HEK293T (cell line): ENCODE measurements at regions not wholly inside any gene's neighbourhood (a gene's known extent, or its start where the extent isn't known, plus 50 kb on each side); places are given as distances from the start of the nearest gene placed in this dataset.

Source experiments
- BHLHE40 ChIP-seq: fragments of 450-650 bp; IDR thresholded peaks from 2 replicates; pipeline ENCODE4 v1.6.1; 2016; ENCODE audit warnings: mild to moderate bottlenecking, moderate library complexity, borderline replicate concordance
- LEF1 ChIP-seq: fragments of 450-650 bp; IDR thresholded peaks from 2 replicates; pipeline ENCODE4 v1.6.1; 2017; ENCODE audit warnings: mild to moderate bottlenecking, borderline replicate concordance
- SP1 ChIP-seq: fragments of 450-650 bp; IDR thresholded peaks from 2 replicates; pipeline ENCODE4 v1.6.1; 2017
- TF ChIP-seq, protein P1 (sequence below): fragments of 450-650 bp; IDR thresholded peaks from 2 replicates; pipeline ENCODE4 v1.6.1; 2016

DNA sequence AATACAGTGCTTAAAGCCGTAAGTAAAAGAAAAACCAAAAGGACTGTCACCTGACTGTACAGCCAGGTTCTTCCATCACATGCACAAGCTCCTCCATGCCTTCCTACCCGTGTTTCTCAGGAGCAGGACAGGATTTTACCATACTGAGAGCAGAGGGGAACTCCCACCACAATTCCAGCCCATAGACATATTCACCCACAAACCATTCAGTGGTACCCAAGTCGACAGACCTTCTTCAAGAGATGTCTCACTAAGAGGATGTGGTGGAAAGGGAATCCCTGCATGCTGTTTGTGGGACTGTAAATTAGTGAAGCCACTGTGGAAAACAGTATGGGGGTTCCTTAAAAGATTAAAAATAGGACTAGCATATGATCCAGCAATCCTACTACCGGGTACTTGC lies 66.9 kb upstream of the DOCK9 start:
- TF ChIP-seq SP1 (no peak), BHLHE40 (no peak), LEF1 (no peak)
- TF ChIP-seq, protein P1, sequence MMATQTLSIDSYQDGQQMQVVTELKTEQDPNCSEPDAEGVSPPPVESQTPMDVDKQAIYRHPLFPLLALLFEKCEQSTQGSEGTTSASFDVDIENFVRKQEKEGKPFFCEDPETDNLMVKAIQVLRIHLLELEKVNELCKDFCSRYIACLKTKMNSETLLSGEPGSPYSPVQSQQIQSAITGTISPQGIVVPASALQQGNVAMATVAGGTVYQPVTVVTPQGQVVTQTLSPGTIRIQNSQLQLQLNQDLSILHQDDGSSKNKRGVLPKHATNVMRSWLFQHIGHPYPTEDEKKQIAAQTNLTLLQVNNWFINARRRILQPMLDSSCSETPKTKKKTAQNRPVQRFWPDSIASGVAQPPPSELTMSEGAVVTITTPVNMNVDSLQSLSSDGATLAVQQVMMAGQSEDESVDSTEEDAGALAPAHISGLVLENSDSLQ = no peak
